H1 (cell line): ENCODE measurements at regions not wholly inside any gene's neighbourhood (a gene's known extent, or its start where the extent isn't known, plus 50 kb on each side); places are given as distances from the start of the nearest gene placed in this dataset.

Experiments
- CTCF ChIA-PET: fragments of 300-600 bp; sonication (Branson Sonifier 250); formaldehyde crosslinking; loops from one replicate; lab custom pipeline; 2021; ENCODE audit not compliant: partially characterized antibody; lab: Charles Lee
- POLR2A ChIA-PET: fragments of 300-600 bp; sonication (Branson Sonifier 250); formaldehyde crosslinking; loops from one replicate; lab custom pipeline; 2021; ENCODE audit warnings: inconsistent platforms; ENCODE audit not compliant: partially characterized antibody; lab: Charles Lee
- DNase-seq, 2 experiments: peaks; one replicate each; pipeline versions ENCODE4 v3.0.0 to v3.0.0-alpha.2; 2010 to 2022; ENCODE audit warnings: low spot score in 2 of 2, low read depth in 1 of 2, mixed read lengths in 1 of 2
- FAIRE-seq: peaks from 2 replicates; lab custom pipeline; 2011; peaks lifted over from hg19 to GRCh38; lab: Jason Lieb, UNC
- H2AFZ ChIP-seq: 2 replicates; pipeline ENCODE4 v1.8.1; 2012; ENCODE audit warnings: low read length, inconsistent platforms
- H2AK5ac ChIP-seq: 2 replicates; pipeline ENCODE4 v1.6.1; 2013; ENCODE audit warnings: low read depth, low read length
- H2BK120ac ChIP-seq: replicated peaks from 2 replicates; pipeline ENCODE3; 2013; ENCODE audit warnings: low read depth, low read length, inconsistent platforms
- H2BK12ac ChIP-seq: 2 replicates; pipeline ENCODE4 v1.6.1; 2013; ENCODE audit warnings: low read depth, low read length
- H2BK15ac ChIP-seq: 2 replicates; pipeline ENCODE4 v1.6.1; 2013; ENCODE audit warnings: low read length
- H2BK20ac ChIP-seq: 2 replicates; pipeline ENCODE4 v1.6.1; 2013; ENCODE audit warnings: low read length
- H2BK5ac ChIP-seq: 2 replicates; pipeline ENCODE4 v1.6.1; 2013; ENCODE audit warnings: low read depth, low read length
- H3K14ac ChIP-seq: 2 replicates; pipeline ENCODE4 v1.6.1; 2013; ENCODE audit warnings: inconsistent platforms; ENCODE audit not compliant: insufficient read length
- H3K18ac ChIP-seq: 2 replicates; pipeline ENCODE4 v1.6.1; 2013; ENCODE audit warnings: low read length; ENCODE audit errors: extremely low read depth
- H3K23ac ChIP-seq: 2 replicates; pipeline ENCODE4 v1.6.1; 2013; ENCODE audit warnings: inconsistent platforms; ENCODE audit not compliant: insufficient read length
- H3K23me2 ChIP-seq: 2 replicates; pipeline ENCODE4 v1.6.1; 2013; ENCODE audit warnings: low read depth, low read length
- H3K27ac ChIP-seq: 2 replicates; pipeline ENCODE4 v1.6.1; 2011; ENCODE audit warnings: low read depth, low read length, inconsistent platforms
- H3K27me3 ChIP-seq, 4 experiments: replicated peaks in 1 of 4; 1 replicate in 1 of 4; 2 replicates in 3 of 4; pipeline versions ENCODE4 v1.6.1 to v1.8.1; 2011 to 2013; ENCODE audit warnings: low read length in 3 of 4, mild to moderate bottlenecking in 3 of 4, inconsistent platforms in 2 of 4, mixed read lengths in 2 of 4, moderate library complexity in 1 of 4; ENCODE audit not compliant: control insufficient read depth in 3 of 4, insufficient read depth in 3 of 4; ENCODE audit errors: extremely low read depth in 1 of 4
- H3K36me3 ChIP-seq, 4 experiments: 2 replicates each; pipeline versions ENCODE4 v1.6.1 to v1.8.1; 2011 to 2013; ENCODE audit warnings: mild to moderate bottlenecking in 4 of 4, low read length in 3 of 4, moderate library complexity in 2 of 4, control low read depth in 1 of 4, inconsistent platforms in 1 of 4; ENCODE audit not compliant: insufficient read depth in 4 of 4, control insufficient read depth in 2 of 4
- H3K4ac ChIP-seq: replicated peaks from 2 replicates; pipeline ENCODE3; 2013; ENCODE audit warnings: low read length, low read depth, mixed read lengths, inconsistent platforms; ENCODE audit not compliant: insufficient read length
- H3K4me1 ChIP-seq, 4 experiments: replicated peaks in 1 of 4; 1 replicate in 1 of 4; 2 replicates in 3 of 4; pipeline versions ENCODE4 v1.6.1 to v1.8.1; 2011 to 2013; ENCODE audit warnings: low read length in 3 of 4, inconsistent platforms in 2 of 4, mixed read lengths in 1 of 4; ENCODE audit not compliant: insufficient read depth in 4 of 4, control insufficient read depth in 3 of 4
- H3K4me2 ChIP-seq, 2 experiments: 2 replicates each; pipeline versions ENCODE4 v1.6.1 to v1.8.1; 2011 to 2013; ENCODE audit warnings: low read depth in 2 of 2, low read length in 2 of 2, control low read depth in 1 of 2, inconsistent platforms in 1 of 2, mild to moderate bottlenecking in 1 of 2; ENCODE audit not compliant: insufficient read depth in 1 of 2
- H3K4me3 ChIP-seq, 4 experiments: fragments of 200-600, 300-600 bp in 1 of 4; sonication (generic), shearing (Covaris generic), sonication (Bioruptor Twin) in 1 of 4; 2 replicates each; pipeline versions ENCODE4 v1.5.1 to v1.8.1; 2011 to 2016; ENCODE audit warnings: low read length in 4 of 4, low read depth in 3 of 4, control low read depth in 2 of 4, inconsistent platforms in 2 of 4, mild to moderate bottlenecking in 2 of 4, mixed read lengths in 1 of 4, moderate library complexity in 1 of 4; ENCODE audit not compliant: insufficient read depth in 2 of 4; ENCODE audit errors: extremely low read depth in 1 of 4
- H3K56ac ChIP-seq: replicated peaks from 2 replicates; pipeline ENCODE3; 2013; ENCODE audit warnings: low read depth, mild to moderate bottlenecking, mixed read lengths, low read length, inconsistent platforms; ENCODE audit not compliant: insufficient read length
- H3K79me1 ChIP-seq: 2 replicates; pipeline ENCODE4 v1.6.1; 2013; ENCODE audit warnings: low read depth, low read length, control low read depth
- H3K79me2 ChIP-seq, 2 experiments: 2 replicates each; pipeline versions ENCODE4 v1.6.1 to v1.8.1; 2012 to 2013; ENCODE audit warnings: low read length in 2 of 2, mild to moderate bottlenecking in 2 of 2, inconsistent platforms in 1 of 2; ENCODE audit not compliant: insufficient read depth in 2 of 2, control insufficient read depth in 1 of 2
- H3K9ac ChIP-seq, 4 experiments: replicated peaks in 1 of 4; 1 replicate in 1 of 4; 2 replicates in 3 of 4; pipeline versions ENCODE4 v1.6.1 to v1.8.1; 2011 to 2013; ENCODE audit warnings: low read depth in 3 of 4, low read length in 3 of 4, control low read depth in 2 of 4, mild to moderate bottlenecking in 2 of 4, moderate library complexity in 2 of 4, inconsistent platforms in 1 of 4; ENCODE audit errors: extremely low read depth in 1 of 4
- H3K9me3 ChIP-seq, 2 experiments: 2 replicates each; pipeline versions ENCODE4 v1.6.1 to v1.8.1; 2012 to 2013; ENCODE audit warnings: mild to moderate bottlenecking in 2 of 2, moderate library complexity in 2 of 2, control low read depth in 1 of 2, inconsistent platforms in 1 of 2, low read depth in 1 of 2, low read length in 1 of 2, mixed read lengths in 1 of 2; ENCODE audit not compliant: insufficient read depth in 2 of 2
- H4K20me1 ChIP-seq, 2 experiments: replicated peaks in 1 of 2; 2 replicates each; pipeline versions ENCODE3 to v1.8.1; 2011 to 2013; ENCODE audit warnings: inconsistent platforms in 2 of 2, low read length in 2 of 2, mild to moderate bottlenecking in 1 of 2; ENCODE audit not compliant: insufficient read depth in 2 of 2, control insufficient read depth in 1 of 2
- H4K5ac ChIP-seq: 2 replicates; pipeline ENCODE4 v1.6.1; 2013; ENCODE audit warnings: low read length, low read depth, mixed read lengths, inconsistent platforms; ENCODE audit not compliant: insufficient read length
- H4K8ac ChIP-seq: 2 replicates; pipeline ENCODE4 v1.8.0; 2013; ENCODE audit warnings: mild to moderate bottlenecking, moderate library complexity, low read length, inconsistent platforms; ENCODE audit not compliant: insufficient read depth; ENCODE audit errors: extremely low read depth
- H4K91ac ChIP-seq: replicated peaks from 2 replicates; pipeline ENCODE3; 2013; ENCODE audit warnings: low read length, mixed read lengths, inconsistent platforms; ENCODE audit not compliant: insufficient read length
- CHD2 ChIP-seq: IDR thresholded peaks from 2 replicates; pipeline ENCODE4 v1.6.1; 2012; ENCODE audit warnings: low read length, improper control_type of control experiment
- POLR2A ChIP-seq, 2 experiments: IDR thresholded peaks; 1 replicate in 1 of 2; 2 replicates in 1 of 2; pipeline ENCODE4 v1.6.1; 2011; ENCODE audit warnings: low read depth in 2 of 2, low read length in 2 of 2, mild to moderate bottlenecking in 2 of 2; ENCODE audit errors: control extremely low read depth in 1 of 2
- POLR2AphosphoS5 ChIP-seq: IDR thresholded peaks from 2 replicates; pipeline ENCODE4 v1.6.1; 2011; ENCODE audit warnings: low read depth, low read length
- SIRT6 ChIP-seq: IDR thresholded peaks from one replicate; pipeline ENCODE4 v1.7.1; 2012; ENCODE audit warnings: low read length, inconsistent platforms
- SIX5 ChIP-seq: IDR thresholded peaks from 2 replicates; pipeline ENCODE4 v1.6.1; 2011; ENCODE audit warnings: mild to moderate bottlenecking, low read depth, low read length
- SP4 ChIP-seq: IDR thresholded peaks from 2 replicates; pipeline ENCODE4 v1.6.1; 2012; ENCODE audit warnings: low read length, inconsistent platforms
- SRF ChIP-seq: IDR thresholded peaks from 2 replicates; pipeline ENCODE4 v1.6.1; 2011; ENCODE audit warnings: mild to moderate bottlenecking, low read depth, low read length, moderate library complexity

GRCh38 chr7:113402482-113402881 is 284.1 kb upstream of the SMIM30 start:
- no peaks in the 10 kb centered on the region for H3K36me3 ChIP-seq
- H2BK20ac ChIP-seq, result no peak overlapping the region
- no peaks in the 10 kb centered on the region for H3K23me2 ChIP-seq
- H3K14ac ChIP-seq, result no peak overlapping the region
- no peak overlapping the region for H2BK5ac ChIP-seq
- H3K4me3 ChIP-seq, result no peak overlapping the region
- no peak overlapping the region for H4K91ac ChIP-seq
- H3K9me3 ChIP-seq, result no peaks in the 10 kb centered on the region
- no peak overlapping the region for H2AK5ac ChIP-seq
- no peak overlapping the region for H4K5ac ChIP-seq
- no peaks in the 10 kb centered on the region for H3K4me1 ChIP-seq
- no peak overlapping the region for H3K27ac ChIP-seq
- no peak overlapping the region for H3K18ac ChIP-seq
- H2BK15ac ChIP-seq, result no peak overlapping the region
- no peaks in the 10 kb centered on the region for H3K27me3 ChIP-seq
- CTCF ChIA-PET, result interaction anchor here (1.6 to 4.4 kb wide), 4 partner anchors 11 to 308 kb away, joined by 3 to 37 read pairs (median 6); no protein-coding TSS in a partner anchor
- H3K56ac ChIP-seq, result no peak overlapping the region
- H3K79me1 ChIP-seq, result no peaks in the 10 kb centered on the region
- POLR2A ChIA-PET, result no interaction called here
- H3K4me2 ChIP-seq, result no peak overlapping the region
- no peak overlapping the region for H3K4ac ChIP-seq
- no peaks in the 10 kb centered on the region for H4K20me1 ChIP-seq
- H2BK12ac ChIP-seq, result no peak overlapping the region
- H3K9ac ChIP-seq, result no peak overlapping the region
- H2AFZ ChIP-seq, result no peak overlapping the region
- H4K8ac ChIP-seq, result no peak overlapping the region
- no peak for FAIRE-seq
- no peaks in the 10 kb centered on the region for H3K79me2 ChIP-seq
- no peak overlapping the region for H2BK120ac ChIP-seq
- TF ChIP-seq POLR2A (IDR thresholded peaks at IDR 0.05; ENCODE audit: control extremely low read depth in 1 of 2, low read depth in 2 of 2, low read length in 2 of 2), result no peak
- no peak for TF ChIP-seq SIX5
- no peak for TF ChIP-seq SRF
- TF ChIP-seq POLR2AphosphoS5, result no peak
- no peak for TF ChIP-seq SP4
- TF ChIP-seq SIRT6, result no peak
- no peak for TF ChIP-seq CHD2
- no peak for DNase-seq
- no peak overlapping the region for H3K23ac ChIP-seq
